NCI-H748 (cell line): ENCODE measurements at regions not wholly inside any gene's neighbourhood (a gene's known extent, or its start where the extent isn't known, plus 50 kb on each side); places are given as distances from the start of the nearest gene placed in this dataset.

ENCODE experiments used
- DNase-seq: peaks from one replicate; lab custom pipeline; 2025; ENCODE audit not compliant: unreplicated experiment; lab: John Stamatoyannopoulos, UW

DNA sequence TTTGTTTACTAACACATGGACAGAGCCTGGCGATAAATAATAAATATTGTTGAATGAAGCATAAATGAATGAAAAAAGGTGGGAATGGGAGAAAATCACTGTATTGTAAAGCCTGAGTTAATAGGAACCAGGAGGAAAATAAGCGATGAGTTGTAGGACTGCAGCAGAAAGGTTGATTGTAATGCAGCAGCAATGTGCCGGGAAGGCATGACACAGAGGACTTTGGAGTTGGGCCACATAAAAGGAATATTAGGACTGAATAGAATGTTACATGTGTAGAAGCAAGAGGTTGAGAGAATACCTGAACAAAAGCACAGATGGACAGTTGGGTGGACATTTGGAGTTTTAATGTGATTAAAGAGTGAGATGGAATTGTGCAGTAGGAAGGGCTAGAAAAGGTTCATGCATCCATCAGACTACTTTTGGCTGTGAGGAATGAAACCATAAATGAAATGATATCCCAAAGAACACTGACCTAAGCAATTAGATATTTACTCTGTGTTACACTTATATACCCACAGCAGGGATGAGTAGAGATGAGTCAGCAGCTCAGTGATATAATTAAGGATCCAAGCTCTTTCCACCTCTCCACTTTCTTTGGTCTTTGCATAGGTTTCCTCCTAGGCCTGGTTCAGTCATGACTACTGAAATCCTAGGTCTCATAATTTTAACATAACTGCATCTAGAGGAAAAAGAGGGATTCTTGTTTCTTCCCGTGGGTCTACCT lies 55.4 kb downstream of the CCER1 start:
- no peak for DNase-seq

DNA sequence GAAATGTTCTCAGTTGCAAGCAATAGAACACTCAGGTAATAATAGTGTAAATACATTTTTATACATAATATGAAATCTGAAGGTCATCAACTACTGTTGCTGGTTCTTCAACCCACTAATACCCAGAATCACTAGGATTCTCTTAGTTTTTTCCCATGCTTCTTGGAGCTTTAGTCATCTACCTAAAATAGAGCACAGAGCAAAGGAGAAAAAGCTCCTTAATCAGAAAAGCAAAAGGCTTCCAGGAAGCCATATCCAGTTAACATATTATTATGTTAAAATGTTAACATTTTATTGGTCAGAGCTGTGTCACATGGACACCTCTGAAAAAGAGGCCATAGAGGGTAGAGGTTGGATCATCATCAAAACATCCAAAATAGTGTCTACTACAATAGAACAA lies 57.0 kb downstream of the CCER1 start:
- DNase-seq: no peak

DNA sequence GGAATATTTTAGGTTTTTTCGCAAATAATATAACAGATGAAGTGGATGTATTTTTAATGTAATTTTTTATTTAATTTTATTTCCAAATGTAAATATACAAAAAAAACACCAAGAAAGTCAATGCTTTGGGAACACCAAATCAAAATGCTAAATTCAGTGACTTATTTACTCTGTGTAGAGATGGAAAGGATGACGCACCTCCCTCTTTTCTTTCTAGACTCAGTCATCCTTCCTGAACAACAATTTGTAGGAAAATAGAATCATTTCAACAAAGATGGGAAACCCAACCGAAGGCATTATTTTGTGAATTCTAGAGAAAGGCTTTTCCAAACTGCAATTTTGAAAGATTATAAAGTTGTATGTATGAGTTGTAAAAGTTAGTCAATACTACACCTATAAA lies 57.7 kb downstream of the CCER1 start:
- no peak for DNase-seq

DNA sequence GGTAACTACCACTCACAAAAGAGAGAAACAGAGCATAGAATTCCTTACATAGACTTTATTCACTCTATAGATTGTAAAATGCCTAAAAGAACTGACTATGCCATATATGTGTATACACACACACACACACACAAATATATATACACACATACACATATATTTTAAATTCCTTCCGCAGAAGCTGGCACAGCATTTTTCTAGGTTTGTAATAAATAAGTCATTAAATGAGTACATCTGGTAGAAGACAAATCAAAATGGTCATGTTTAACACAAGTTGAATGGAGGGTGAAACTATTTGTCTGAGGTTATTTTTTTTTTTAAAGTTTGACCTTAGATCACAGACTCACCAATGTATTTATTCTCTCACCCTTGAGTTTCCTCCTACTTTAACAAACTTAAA lies 58.2 kb downstream of the CCER1 start:
- DNase-seq: no peak

DNA sequence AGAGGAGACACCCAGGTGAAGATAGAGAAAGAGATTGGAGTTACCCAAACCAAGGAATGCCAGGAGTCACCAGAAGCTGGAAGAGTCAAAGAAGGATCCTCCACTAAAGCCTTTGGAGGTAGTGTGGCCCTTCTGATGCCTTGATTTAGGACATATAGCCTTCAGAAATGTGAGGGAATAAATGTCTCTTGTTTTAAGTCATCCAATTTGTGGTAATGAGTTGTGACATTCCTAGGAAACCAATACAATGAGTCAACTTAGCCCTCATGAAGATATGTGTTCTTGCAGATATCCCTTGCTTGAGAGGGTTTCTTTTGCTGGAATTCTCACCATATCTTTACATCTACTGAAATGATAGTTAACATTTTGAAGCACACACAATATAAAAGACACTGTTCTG lies 58.8 kb downstream of the CCER1 start:
- DNase-seq: no peak

DNA sequence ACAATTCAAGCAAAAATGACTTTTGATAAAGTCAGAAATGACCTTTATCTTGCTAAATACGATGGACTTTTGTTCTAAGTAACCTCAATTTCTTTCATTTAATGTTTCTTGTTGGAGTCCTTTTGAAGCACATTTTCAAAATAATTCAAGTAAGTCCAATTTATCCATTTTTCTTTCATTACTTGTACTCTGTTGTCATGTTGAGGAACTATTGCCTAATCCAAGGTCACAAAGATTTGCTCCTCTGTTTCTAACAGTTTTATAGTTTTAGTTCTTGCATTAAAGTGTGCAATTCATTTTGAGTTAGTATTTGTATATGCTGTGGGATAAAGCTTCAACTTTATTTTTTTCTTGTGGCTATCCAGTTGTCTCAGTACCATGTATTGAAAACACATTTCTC lies 66.7 kb downstream of the CCER1 start:
- no peak for DNase-seq

DNA sequence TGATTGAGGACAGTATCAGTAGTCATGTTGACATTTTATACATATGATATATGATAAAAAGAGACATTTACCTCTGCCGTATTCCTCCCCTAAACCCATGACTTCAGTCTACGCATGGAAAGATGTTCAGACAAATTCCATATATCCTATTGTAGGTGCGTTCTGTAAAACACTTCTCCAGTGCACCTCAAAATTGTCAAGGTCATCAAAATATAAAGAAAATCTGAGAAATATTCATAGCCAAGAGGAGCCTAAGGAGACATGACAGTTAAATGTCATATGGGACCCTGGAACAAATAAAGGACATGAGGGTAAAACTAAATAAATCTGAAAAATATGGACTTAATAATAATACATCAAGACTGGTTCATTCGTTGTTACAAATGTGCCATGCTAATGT lies 71.5 kb downstream of the CCER1 start:
- no peak for DNase-seq

DNA sequence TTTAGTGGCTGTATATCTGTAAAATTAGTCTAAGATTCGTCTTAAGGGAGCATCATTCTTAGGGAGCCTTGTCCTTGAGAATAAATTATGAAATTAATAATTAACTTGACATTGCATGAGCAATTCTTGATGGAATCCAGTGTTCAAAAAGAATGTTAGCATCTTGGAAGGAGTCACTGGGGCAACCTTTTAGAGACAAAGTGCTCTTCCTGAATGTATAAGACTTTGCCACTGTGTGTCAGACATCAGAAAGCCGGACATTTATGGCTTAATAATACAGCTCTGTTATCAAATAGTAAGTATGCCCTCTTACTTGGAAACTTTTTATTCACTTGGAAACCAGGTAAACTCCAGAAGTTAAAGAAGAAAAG lies 83.3 kb downstream of the CCER1 start:
- DNase-seq: no peak

DNA sequence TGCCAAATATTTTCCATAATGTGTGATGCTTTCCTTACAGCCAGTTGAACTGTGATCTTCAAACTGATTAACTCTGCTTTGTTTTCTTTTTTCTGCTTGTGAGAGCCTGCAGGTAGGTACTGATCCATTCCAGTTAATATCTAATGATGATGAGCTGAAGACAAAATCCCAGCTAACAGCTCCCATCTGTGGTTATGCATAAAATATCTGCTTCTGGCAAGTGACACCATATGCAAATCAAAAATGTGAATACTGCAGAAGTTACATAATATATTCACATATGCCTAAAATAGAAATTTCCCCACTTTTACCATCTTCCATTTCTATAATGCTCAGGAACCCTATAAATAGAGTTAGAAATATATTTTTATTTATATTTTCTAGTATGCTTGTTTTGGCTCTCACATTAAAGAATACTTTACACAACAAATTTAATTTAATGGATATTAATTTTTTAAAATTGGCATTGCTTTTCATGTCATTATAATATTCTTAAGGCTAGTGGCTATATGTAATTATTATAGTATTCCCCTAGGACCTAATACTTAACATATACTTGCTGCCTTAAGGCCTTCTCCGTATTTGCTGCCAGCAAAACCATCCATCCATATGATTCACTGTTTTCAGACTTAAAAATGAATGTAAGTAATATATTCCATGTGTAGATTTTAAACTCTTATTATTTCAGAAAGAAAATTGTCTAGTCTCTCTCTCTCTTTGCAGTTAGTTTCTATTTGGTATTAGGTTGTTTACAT lies 83.8 kb downstream of the CCER1 start:
- DNase-seq: no peak

DNA sequence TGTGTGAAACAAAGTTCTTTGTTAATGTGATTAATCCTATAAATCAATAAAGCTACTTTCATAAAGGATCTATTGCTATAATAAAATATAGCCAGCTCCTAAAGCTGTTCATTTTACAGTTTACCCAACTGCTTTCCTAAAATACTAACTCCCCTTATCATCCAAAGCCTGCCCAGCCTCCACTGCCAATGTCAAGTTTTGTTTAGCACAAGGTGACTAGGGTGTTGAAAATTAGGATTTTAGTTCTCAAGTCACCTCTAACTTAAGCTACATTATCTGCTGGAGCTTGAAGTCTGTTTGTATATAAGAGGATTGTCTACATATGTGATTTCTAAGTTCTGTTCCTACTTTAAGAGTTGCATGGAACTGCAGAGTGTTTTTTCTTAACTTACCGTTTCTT lies 86.3 kb downstream of the CCER1 start:
- no peak for DNase-seq

DNA sequence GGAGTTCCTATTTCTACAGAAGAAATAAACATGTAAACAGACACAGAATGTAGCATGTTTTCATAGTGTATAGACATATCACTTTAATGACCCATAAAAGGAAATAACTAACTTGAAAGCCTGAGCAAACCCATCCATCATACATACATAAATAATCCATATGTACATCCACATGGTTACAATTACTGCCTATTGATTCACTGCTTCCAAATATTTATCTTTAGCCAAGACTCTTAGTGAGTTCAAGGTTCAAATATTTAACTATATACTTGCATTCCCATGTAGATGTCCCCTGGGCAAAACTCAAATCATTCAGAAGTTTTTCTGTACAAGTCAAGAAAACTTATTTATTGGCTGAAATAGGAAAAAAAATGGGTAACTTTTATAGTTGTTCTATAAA lies 95.4 kb downstream of the CCER1 start:
- DNase-seq: no peak

DNA sequence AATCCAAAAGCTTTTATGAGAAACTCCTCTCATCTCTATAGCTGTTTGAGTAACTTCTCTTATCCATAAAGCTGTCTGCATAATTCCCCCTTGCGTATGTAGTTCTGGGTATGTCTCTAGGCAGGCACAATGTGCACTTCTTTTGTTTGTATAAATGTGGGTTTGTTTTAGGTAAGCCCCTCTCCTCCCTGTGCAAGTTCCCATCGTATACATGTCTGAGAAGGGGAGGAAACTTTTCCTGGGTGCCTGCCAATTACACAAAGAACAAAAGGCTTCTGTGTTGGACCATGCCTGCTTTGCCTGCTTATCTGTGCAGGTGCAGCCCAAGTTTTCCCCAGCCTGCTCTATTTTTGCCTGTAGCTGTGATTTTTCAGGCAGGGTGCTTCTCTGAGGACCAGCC lies 96.7 kb downstream of the CCER1 start:
- DNase-seq: peak; percentile 58

DNA sequence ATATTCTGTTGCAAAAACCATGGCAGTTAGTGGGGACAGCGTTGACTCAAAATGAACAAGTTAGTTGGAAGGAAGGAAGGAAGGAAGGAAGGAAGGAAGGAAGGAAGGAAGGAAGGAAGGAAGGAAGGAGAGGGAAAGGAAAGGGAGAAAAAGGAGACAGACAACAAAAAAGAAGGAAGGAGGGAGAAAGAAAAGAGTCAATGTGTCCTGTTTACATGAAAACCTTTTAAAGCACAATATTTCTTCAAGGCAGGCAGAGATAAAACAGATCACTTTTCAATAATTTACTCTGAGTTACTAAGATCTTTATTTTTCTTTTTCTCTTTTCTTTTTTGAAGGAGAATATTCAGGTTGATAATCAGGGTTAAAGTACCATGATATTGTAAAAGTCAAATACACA lies 99.4 kb downstream of the CCER1 start:
- no peak for DNase-seq

DNA sequence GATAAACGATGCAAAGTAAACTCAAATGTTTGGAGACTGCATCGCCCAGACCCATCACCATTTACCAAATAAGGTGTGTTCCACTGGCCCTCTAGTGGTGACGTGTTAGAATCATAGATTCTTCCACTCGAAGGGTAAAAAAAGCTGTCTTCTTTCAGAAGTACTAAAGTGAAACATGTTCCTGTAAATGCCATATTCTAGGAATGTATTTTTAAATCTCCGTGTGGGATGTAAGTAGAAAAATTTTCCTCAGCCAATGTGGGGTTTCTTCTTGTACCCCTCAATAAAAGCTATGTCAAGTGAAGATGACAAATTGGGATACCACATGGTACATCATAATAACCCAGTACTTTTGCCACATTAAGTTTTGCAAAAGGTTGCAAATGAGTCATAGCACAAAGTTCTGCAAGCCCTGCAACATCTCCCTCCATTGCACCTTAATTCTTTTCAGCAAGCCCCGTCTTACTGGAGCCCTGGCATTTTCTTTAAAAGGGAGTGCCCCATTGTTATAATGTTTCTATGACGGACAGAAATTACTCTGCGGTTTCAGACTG lies 100.8 kb downstream of the CCER1 start:
- peak; percentile 64 for DNase-seq

DNA sequence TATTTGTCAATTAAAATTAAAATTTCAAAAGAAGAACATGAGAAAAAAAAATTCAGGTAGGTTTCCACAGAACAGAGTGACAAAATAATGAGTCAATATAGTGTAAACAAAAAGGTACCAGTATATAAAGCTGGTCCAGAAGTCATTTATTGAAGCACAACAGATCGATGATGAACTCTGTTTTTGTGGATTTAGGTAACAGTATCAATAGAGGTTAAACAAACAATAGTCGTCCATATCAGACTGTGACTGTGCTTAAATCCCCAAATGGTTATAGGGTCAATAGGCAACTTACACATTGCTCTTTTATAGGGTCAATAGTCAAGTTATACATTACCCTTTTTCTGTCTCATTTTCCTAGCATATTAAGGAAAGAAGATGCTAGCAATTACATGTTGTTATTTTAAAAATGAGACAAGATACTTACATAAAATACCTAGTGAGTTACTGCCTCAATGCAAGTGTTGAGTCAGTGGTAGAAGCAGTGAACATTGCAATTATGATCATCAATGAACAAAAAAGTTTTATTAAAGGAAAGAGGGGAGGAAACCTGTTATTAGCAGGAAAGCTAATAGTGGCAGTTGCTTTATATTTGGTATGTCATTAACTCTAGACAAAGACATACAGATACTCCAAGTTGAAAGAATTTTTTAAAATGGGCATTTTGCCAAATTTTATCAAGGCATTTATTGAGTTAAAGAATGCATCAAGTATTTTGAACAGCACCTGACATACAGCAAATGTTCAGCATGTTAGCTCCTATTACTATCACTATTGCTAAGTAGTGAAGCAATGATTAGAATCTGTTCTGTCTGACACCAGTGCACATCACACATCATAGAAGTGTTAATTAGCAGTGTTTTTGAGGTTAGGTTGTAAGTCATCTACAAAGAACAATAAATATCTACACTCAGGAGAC lies 102.9 kb downstream of the CCER1 start:
- peak; percentile 51 for DNase-seq

DNA sequence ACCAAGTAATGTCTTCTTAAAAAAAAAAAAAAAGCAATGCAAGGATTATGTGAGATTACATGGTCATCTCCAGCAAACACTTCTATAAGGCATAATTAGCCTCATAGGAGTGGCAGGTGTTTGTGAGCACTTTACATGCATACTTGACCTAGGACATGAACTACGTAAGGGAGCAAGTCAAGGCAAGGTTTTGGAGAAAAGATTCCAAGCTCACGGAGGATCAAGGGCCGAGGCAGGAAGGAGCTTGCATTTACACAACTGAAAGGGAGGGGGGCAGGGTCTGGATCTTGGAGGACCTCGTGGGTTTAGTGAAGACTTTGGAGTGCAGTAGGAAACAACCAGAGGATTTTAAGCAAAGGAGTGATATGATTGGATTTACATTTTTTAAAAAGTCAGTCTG lies 112.5 kb downstream of the CCER1 start:
- DNase-seq: no peak

DNA sequence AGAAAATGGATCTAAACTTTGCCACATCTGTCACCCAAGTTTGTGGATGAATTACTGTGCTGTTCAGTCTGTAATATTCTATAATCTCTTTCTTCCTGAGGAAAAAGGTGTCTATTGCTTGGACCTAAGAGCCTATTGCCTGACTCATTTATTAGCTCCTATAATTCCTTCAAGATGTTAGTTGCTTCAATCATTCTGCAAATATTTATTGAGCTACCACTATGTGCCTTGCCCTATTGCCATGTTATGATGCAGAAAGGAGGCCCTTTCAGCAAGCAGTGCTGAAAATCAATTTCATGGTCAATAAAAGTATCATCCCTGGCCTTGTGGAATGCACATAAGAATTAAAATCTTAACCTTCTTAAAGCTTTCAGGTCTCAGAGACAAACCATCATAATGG lies 113.6 kb downstream of the CCER1 start:
- DNase-seq: no peak

DNA sequence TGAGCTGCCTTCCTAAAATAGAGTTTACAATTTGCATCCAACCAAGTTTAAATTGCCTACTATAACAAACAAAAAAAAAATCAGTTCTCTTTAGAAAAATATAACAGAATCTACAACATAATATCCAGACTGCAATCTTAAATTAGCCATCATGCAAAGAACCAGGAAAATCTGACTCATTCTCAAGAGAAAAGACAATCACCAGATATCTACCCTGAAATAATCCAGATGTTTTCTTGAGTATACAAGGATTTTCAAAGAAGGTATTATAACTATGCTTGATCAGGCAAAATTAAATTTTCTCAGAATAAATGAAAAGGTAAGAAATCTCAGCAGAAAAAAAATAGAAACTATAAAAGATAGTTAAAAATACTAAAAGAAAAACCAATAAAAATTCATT lies 115.6 kb downstream of the CCER1 start:
- DNase-seq: no peak

DNA sequence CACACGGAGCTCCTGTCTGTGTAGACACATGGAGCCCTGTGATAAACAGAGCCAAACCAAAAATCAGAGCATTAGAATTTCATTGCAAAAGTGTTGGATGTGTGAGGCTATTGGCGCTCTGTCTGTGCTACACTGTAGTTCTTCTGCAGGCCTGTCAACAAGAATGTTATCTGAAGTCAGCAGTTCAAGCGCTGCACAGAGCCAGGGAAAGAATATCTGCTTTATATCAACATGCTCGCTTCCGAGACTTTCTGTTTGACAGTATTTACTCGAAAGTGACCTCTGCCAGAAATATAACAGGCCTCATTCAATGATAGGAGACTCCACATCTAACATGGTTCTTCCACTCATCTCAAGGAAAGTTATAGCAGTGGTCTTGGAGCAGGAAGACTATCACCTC lies 118.3 kb downstream of the CCER1 start:
- DNase-seq: no peak

DNA sequence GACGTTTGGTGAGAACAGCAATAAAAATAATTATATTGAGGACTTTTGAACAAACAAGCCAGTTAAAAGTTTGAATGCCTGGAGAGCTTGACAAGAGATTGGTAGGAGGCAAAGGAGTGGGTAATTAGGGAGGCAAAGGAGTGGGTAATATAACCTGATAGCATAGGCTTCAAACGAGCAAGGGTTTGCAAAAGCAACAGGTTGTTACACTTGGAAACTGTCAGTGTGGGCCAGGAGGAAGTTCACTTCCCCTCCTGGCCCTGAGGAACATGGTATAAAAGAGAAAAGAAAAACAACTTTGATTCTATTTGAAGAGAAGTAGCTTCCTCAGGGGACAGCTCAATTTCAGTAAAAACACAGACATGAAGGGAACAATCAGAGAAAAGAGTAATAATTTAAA lies 121.7 kb downstream of the CCER1 start:
- DNase-seq: peak; percentile 46

DNA sequence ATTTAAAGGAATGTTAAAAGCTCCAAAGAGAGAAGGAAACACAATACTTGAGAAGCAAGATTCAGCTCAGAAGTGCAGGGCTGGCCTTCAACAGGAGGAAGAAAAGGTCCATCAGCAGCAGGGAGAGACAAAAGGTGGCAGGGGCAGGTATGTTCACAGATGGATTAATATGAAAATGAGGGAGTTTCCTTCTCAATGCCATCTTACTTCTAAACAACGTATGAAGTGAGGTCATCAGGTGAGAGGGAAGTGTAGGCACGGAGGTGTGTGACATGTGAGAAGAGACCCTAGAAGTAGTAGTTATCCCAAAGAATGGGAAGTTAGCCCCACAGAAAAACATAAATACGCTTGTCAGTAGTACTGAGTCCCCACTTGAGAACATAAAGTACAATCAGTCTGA lies 122.5 kb downstream of the CCER1 start:
- no peak for DNase-seq

DNA sequence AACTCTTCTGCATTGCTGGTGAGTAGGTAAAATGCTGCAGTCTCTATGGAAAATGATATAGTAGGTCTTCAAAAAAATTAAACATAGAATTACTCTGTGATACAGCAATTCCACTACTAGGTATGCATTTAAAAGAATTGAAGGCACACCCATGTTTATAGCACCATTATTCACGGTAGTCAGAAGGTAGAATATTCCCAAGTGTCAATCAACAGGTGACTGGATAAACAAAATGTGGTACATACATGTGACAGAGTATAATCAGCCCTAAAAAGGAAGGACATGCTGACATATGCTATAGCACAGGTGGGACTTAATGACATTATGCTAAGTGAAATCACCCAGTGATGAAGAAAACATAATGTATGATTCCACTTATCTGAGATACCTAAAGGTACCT lies 123.3 kb downstream of the CCER1 start:
- peak; percentile 30 for DNase-seq
